GM12873 (cell line): ENCODE measurements at regions not wholly inside any gene's neighbourhood (a gene's known extent, or its start where the extent isn't known, plus 50 kb on each side); places are given as distances from the start of the nearest gene placed in this dataset.
A peak's percentile ranks its signal among the peaks of the same experiment; 100 is the strongest.

Experiments
- CTCF ChIP-seq: IDR thresholded peaks from 2 replicates; pipeline ENCODE4 v1.5.1; 2012; ENCODE audit warnings: low read depth, mild to moderate bottlenecking, moderate library complexity, low read length, control low read depth; ENCODE audit not compliant: insufficient read depth; ENCODE audit errors: missing control alignments

DNA sequence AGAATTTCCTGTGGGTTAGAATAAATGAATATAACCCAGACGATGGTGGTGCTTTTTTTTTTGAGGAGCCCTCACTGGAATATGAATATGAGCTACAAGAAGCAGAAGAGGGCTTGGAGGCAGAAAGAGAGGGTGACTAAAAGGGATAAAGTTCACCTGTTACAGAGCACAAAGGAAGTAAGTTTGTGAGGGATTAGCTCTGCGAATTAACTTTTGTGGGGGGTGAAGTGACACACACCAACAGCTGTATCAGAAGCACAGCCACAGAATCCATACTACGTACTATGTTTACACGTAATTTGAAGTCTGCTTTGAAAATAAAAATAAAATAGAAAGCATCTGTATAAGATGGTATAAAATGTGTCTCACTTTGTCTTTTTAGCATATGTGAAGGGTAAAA, 963.6 kb upstream of the DIAPH2 start:
- no peak for TF ChIP-seq CTCF

GRCh38 chrX:95728446-95728845, 956.2 kb upstream of the DIAPH2 start:
- no peak for TF ChIP-seq CTCF

GRCh38 chrX:95729401-95729800, 955.2 kb upstream of the DIAPH2 start:
- no peak for TF ChIP-seq CTCF

- TF ChIP-seq CTCF, result no peak
Measured at GRCh38 chrX:95733426-95733825, 951.2 kb upstream of the DIAPH2 start.

DNA sequence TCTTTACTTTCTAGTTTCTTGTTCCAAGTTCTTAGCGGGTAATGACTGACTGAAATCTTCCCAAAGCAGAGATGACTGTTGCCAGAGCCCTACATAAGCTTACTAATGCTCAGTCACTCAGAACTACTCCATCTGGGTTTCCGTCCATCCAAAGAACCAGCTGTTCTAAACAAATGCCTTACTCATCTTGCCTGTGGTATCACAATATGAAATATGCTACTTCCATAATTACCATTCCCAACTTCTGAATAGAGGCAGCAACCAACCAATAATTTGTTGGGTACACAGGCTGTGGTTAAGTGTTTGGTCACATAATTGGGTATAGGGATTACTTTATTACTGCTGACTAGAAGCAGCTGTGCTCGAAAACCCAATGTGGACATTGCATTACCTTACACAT, 930.2 kb upstream of the DIAPH2 start:
- no peak for TF ChIP-seq CTCF

DNA sequence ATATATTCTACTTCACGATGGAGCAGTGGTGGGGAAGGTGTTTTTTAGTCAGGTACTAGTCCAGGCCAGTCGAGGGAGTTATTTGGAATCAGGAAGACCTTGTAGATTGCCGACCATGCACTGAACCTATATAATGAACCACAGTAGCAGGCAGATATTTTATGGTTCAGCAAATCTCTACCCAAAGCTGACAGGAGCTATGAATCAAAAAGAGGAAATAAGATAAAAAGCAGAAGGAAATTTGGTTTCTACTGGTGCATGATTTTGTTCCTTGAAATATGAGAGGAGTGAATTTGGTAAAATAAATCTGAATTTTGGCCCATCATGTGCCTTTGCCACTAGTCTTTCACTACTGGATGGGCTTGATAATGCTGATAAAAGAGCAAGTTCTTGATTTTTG, 924.3 kb upstream of the DIAPH2 start:
- no peak for TF ChIP-seq CTCF

DNA sequence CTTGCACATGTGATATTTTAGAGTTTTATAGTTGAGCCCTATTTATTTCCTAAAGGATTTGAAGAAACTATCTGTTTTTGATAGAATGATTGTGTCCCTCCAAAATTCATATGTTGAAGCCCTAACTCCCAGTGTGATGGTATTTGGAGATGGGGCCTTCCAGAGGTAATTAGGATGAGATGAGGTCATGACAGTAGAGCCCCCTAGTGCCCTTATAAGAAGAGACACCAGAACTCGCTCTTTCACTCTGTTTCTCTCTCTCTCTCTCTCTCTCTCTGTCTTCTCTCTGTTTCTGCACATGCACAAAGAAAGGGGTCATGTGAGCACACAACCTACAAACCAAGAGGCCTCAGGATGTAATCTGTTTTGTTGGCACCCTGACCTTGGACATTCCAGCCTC, 921.9 kb upstream of the DIAPH2 start:
- peak; percentile 37 for TF ChIP-seq CTCF

DNA sequence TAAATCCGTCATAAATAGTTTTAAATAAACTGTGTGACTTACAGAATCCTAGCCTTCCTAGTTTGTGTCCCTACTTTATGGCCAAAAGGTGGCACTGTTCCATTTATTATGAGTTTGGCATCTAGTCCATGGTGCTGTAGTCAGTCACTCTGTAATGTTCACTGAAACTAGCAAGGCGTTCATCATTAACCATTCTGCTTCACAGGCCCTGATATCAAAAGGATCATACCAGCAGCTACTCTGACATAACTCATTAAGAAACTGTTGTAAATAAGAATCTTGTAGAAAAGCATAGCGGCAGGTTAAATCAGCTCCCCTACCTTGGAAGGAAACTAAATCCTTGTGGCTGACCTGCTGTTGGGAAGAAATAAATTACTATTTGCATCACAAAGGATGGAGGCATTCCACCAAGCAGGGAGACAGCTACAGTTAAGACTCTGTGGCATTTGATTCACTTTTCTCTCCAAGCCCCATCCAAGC, 919.6 kb upstream of the DIAPH2 start:
- TF ChIP-seq CTCF, result peak; percentile 52
